Activated CD4-positive, alpha-beta T cell treated with anti-CD3 and anti-CD28 coated beads, Interleukin-2, Interleukin-4, amounts not matched to agents 100 ng/mL and 50 ng/mL, durations not matched to agents 16 hours and 8 hours (primary cell): ENCODE measurements at regions not wholly inside any gene's neighbourhood (a gene's known extent, or its start where the extent isn't known, plus 50 kb on each side); places are given as distances from the start of the nearest gene placed in this dataset.
"Not testable (repeated sequence)": the region's sequence is repeated elsewhere in the genome, so short reads cannot be mapped to it uniquely, and the experiment has no call there.

Experiments
- DNase-seq: peaks from one replicate; pipeline ENCODE4 v3.0.0-alpha.2; 2020; ENCODE audit warnings: low spot score

GRCh38 chr16:87100306-87101058 is 216.7 kb downstream of the C16orf95 start:
- no peak for DNase-seq

DNA sequence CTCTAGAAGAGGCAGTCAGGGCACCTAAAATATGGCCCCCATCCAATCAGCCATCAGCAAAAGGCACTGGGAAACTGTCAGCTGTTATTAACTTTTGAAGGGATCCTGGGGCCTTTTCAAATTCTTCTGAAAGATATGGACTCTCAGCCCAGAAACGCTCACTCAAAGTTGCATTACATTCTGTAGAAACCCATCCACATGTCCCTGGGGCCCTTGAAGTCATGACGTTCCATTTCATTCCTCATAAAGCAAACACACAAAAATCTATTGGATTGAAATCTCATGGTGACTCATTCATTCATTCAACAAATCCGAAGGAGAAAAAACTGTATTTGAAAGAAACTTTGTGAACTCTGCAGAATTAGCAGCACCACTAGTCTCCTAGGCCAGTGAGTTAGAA is 215.3 kb downstream of the C16orf95 start:
- no peak for DNase-seq

GRCh38 chr16:87107201-87107600 is 210.0 kb downstream of the C16orf95 start:
- no peak for DNase-seq

- no peak for DNase-seq
Measured at GRCh38 chr16:87108278-87108677, 208.9 kb downstream of the C16orf95 start.

- no peak for DNase-seq
Measured at GRCh38 chr16:87108941-87109340, 208.3 kb downstream of the C16orf95 start.

DNA sequence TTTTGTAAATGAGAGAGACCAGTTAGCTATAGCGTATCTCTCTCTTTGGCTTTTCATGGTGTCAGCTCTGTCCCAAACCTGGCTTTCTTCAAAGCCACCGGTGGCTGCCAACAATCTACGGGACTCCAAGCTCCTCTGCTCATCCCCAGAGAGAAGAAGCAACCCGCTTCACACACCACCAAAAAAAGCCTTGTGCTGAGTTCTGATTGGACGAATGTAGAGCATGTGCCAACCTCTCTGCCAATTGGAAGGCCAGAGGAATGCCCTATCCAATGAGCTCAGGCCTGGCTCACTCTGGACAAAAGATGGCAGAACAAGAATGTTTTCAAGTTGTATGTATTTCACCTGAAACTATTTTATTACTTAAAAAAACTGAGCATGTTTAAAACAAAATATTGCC is 202.4 kb downstream of the C16orf95 start:
- DNase-seq: no peak

GRCh38 chr16:87115646-87116045 is 201.5 kb downstream of the C16orf95 start:
- DNase-seq: no peak

- DNase-seq: no peak
Measured at GRCh38 chr16:87117936-87118335, 199.3 kb downstream of the C16orf95 start.

DNA sequence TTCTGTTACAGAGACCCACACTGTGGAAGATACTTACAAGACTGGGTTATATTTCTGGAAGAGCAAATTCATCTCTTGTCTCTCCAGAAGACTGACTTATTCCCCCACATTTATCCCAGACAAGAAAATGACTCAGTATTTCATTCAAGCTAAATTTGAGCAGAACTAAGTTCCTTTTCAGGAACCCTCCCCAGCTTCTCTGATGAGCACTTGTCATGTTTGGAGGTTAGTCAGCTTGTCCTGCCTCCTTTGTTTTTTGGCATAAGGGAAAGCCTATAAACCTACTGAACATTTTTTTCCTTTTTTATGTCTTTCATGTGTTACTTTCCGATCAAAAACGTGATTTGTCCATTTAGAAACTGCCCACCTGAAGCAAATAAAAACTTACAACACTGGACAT is 198.0 kb downstream of the C16orf95 start:
- DNase-seq: no peak

DNA sequence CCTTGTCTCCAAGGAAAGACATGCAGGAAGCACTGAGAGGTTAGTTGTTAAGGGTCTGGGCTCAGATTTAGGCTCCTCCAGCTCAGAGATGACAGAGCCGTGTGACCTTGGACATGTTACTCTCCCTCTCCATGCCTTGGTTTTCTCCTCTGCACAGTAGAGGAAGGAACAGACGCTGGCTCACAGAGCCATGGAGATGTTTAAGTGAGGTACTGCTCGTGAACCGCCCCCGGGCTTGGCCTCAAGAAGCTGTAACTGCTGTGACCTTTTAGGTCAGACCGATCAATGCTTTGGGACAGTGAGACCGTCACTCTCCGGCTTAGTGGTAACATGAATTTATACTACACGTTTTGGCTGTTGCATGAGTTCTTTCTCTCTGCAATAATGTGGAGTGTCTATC is 197.4 kb downstream of the C16orf95 start:
- no peak for DNase-seq

GRCh38 chr16:87121816-87122215 is 195.4 kb downstream of the C16orf95 start:
- DNase-seq: no peak

GRCh38 chr16:87123356-87124001 is 193.7 kb downstream of the C16orf95 start:
- no peak for DNase-seq

- not testable (repeated sequence) for DNase-seq
Measured at GRCh38 chr16:87124405-87124804, 192.8 kb downstream of the C16orf95 start.

- DNase-seq: no peak
Measured at GRCh38 chr16:87125206-87126155, 191.7 kb downstream of the C16orf95 start.

DNA sequence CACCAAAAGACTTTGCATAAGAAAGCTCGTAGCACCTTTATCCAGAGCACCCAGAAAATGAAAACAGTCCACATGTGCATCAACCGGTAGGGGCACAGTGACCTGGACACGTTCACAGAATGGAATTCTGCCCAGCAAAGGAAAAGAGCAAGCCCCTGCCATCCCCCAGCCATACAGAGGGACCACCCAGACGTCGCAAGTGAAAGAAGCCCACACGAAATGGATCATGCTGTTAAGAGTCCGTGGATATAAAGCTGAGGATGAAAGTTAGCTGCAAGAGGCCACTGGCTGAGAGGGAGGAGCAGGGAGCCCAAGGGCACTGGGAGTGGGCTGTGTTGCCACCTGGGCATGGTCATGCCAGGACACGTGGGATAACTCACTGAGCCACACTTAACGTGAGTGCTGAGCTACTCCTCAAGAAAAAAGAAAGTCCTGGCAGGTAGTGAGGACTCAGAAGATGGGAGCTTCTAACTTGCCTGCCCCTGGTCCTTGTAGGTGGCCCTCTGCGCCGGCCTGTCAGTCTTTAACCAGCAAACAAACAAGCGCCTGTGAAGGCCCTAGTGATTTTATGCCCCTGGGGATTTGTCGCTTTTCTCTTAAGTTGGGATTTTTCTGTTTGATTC is 190.7 kb downstream of the C16orf95 start:
- no peak for DNase-seq

DNA sequence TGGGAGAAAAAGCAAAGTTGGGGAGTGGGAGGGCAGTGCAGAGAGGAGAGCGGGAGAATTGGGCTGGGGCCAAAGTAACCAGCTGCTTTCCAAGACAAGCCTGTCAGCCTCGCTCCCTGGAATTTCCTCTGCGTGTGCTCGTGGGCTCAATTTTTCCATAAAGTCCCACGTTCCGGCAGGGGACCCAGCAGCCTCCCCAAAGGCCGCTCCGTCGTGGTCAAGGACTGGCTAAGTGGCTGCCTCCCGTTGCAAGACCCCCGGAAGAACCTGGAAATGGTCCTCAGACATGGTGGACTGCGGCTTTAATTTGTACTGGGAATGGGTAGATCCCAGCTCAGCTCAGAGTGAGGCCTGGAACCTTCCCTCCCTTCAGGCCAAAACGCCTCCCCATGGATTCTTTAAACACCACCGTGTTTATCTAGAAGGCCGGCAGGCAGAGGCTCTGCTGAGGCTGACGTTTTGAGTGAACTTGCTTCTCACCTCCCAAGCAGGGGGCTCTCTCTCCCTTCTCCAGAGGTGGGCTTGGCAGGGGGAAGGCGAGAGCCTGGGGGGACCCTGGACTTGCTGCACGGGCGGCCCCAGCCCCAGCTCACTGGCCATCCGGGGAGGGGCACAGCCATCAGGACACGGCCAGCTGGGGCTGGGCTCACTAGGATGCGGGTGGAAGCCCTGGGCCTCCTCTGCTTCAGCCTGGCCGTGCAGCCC is 190.0 kb downstream of the C16orf95 start:
- DNase-seq: no peak

DNA sequence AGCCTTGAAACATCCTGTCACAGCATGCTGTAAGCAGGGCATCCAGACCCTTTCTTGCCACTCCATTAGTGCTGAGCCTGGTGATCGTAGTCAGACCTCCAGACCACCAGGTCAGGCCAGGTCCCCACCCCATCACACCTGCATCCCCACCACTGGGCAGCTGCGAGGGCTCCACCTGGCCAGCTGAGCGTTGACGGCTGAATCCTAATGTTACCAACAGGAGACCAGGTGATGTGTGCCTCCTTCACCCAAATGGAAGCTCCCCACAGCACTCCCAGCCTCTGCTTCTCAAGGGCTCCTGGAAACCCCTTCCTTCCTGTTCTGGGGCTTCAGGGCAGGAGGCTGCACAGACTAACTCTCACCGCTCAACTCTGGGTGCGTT is 189.4 kb downstream of the C16orf95 start:
- DNase-seq: no peak

DNA sequence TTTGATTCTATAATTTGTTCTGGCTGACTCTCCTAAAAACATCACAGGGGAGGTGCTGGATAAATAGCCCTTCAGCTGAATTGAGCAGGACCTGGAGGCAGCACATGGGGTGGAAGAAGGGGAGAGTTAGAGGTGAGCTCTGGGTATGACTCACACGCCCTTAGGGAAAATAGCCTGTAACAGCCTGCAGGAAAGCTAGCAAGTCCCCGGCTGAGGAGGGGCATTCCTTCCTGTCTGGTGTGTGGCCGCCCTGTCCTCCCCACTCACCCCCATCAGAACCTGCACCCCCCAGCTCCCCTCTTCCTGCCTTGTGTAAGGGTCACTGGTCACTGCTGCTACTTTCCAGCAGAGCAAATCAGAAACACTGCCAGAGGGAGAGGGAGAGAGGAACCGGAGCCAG is 187.4 kb downstream of the C16orf95 start:
- no peak for DNase-seq

- no peak for DNase-seq
Measured at GRCh38 chr16:87131061-87131995, 185.9 kb downstream of the C16orf95 start.

DNA sequence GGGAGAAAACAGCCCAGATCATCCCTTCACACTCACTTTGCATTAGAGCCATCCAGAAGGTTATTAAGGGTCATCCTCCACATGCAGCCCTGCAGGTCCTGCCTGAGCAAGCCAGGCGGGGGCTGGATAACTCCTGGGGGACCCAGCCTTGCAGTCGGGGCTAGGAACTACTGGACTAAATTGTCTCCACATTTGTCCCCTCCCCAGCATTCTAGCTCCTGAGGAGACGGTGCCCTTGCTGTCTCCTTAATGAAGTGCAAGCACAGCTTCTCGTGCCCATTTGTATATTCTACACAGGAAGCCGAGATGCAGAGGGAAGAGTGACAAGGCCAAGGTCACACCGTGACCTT is 185.2 kb downstream of the C16orf95 start:
- DNase-seq: no peak
